ENCODE measurements at regions not wholly inside any gene's neighbourhood (a gene's known extent, or its start where the extent isn't known, plus 50 kb on each side); places are given as distances from the start of the nearest gene placed in this dataset.

DNA sequence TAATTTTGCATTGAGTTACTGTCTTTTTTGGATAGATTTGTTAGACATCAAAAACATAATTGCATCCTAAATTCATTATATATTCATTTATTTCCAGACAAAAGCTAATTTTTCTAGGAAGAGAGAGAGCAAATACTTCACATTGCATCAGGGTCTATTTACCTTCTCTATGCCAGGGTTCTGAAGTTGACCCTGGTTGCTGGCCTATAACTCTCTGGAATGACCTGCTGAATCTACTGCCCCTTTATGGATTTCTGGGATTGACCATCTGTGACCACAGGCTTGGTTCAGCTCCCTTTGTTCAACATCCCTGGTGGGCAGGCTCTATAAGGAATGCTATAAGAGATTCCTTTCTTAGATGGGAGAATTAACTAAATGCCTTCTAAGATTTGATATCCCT, 414.8 kb upstream of the STXBP6 start:
- no peaks in the 10 kb centered on the region for H3K9me3 ChIP-seq (replicated peaks; ENCODE audit: control insufficient read depth, insufficient read depth, low read depth, low read length)

GRCh38 chr14:25464078-25464477, 414.1 kb upstream of the STXBP6 start:
- H3K9me3 ChIP-seq (replicated peaks; ENCODE audit: control insufficient read depth, insufficient read depth, low read depth, low read length) = no peaks in the 10 kb centered on the region
- H3K27me3 ChIP-seq (ENCODE audit: control insufficient read depth in 2 of 2, insufficient read depth in 2 of 2, low read length in 2 of 2) = no peaks in the 10 kb centered on the region
- no TSS peak for BruUV-seq (replicated peaks)
- POLR2A ChIA-PET = interaction anchor here (0.6 kb wide), 1 partner anchor 83 kb away, joined by 3 read pairs; no protein-coding TSS in a partner anchor
- TF ChIP-seq SIRT6 (IDR thresholded peaks at IDR 0.05; ENCODE audit: low read depth, low read length) (no peak), HCFC1 (IDR thresholded peaks at IDR 0.05; ENCODE audit: low read depth, low read length) (no peak), ZNF121 (CRISPR knock-in tag; conservative IDR thresholded peaks at IDR 0.05) (no peak), ADNP (tag; IDR thresholded peaks at IDR 0.05) (no peak)
- TF ChIP-seq, protein P1, sequence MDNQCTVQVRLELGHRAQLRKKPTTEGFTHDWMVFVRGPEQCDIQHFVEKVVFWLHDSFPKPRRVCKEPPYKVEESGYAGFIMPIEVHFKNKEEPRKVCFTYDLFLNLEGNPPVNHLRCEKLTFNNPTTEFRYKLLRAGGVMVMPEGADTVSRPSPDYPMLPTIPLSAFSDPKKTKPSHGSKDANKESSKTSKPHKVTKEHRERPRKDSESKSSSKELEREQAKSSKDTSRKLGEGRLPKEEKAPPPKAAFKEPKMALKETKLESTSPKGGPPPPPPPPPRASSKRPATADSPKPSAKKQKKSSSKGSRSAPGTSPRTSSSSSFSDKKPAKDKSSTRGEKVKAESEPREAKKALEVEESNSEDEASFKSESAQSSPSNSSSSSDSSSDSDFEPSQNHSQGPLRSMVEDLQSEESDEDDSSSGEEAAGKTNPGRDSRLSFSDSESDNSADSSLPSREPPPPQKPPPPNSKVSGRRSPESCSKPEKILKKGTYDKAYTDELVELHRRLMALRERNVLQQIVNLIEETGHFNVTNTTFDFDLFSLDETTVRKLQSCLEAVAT (IDR thresholded peaks at IDR 0.05) = no peak
- H2AFZ ChIP-seq (ENCODE audit: low read depth, low read length) = no peak overlapping the region
- H3K9me1 ChIP-seq (ENCODE audit: control insufficient read depth, insufficient read depth, low read length) = no peaks in the 10 kb centered on the region
- DNase-seq (ENCODE audit: extremely low read depth in 1 of 4, low spot score in 3 of 4) (no peak), FAIRE-seq (no peak), ATAC-seq (no peak)
- H3K9ac ChIP-seq (ENCODE audit: insufficient read depth in 1 of 2, low read depth in 2 of 2, low read length in 2 of 2) = no peak overlapping the region
- no peak overlapping the region for H3K4me2 ChIP-seq (ENCODE audit: insufficient read depth, low read length)
- no peaks in the 10 kb centered on the region for H4K20me1 ChIP-seq (replicated peaks; ENCODE audit: control insufficient read depth, insufficient read depth, low read length)
- intact Hi-C loops (cut with micrococcal nuclease) = no loop called here
- H3K27ac ChIP-seq (ENCODE audit: extremely low read depth, low read depth, low read length) = no peak overlapping the region
- H3K4me1 ChIP-seq (replicated peaks in 1 of 2; ENCODE audit: control insufficient read depth in 2 of 2, insufficient read depth in 2 of 2, low read length in 2 of 2) = no peaks in the 10 kb centered on the region
- in situ Hi-C loops (cut with MboI) = no loop called here
- no peaks in the 10 kb centered on the region for H3K36me3 ChIP-seq (ENCODE audit: control insufficient read depth, insufficient read depth, low read length)
- CTCF ChIA-PET (ENCODE audit: low intra/inter-chr PET ratio) = no interaction called here
- H3K79me2 ChIP-seq (ENCODE audit: control insufficient read depth, insufficient read depth, low read length) = no peaks in the 10 kb centered on the region
- no peak overlapping the region for H3K4me3 ChIP-seq

More for the DNA sequence above, 414.8 kb upstream of the STXBP6 start:
- Histone ChIP-seq H3K9ac (ENCODE audit: insufficient read depth in 1 of 2, low read depth in 2 of 2, low read length in 2 of 2) (no peak overlapping the region), H3K4me2 (ENCODE audit: insufficient read depth, low read length) (no peak overlapping the region), H3K27me3 (ENCODE audit: control insufficient read depth in 2 of 2, insufficient read depth in 2 of 2, low read length in 2 of 2) (no peaks in the 10 kb centered on the region), H3K79me2 (ENCODE audit: control insufficient read depth, insufficient read depth, low read length) (no peaks in the 10 kb centered on the region), H3K4me3 (no peak overlapping the region), H3K9me1 (ENCODE audit: control insufficient read depth, insufficient read depth, low read length) (no peaks in the 10 kb centered on the region), H3K27ac (ENCODE audit: extremely low read depth, low read depth, low read length) (no peak overlapping the region), H4K20me1 (replicated peaks; ENCODE audit: control insufficient read depth, insufficient read depth, low read length) (no peaks in the 10 kb centered on the region), H2AFZ (ENCODE audit: low read depth, low read length) (no peak overlapping the region), H3K4me1 (replicated peaks in 1 of 2; ENCODE audit: control insufficient read depth in 2 of 2, insufficient read depth in 2 of 2, low read length in 2 of 2) (no peaks in the 10 kb centered on the region), H3K36me3 (ENCODE audit: control insufficient read depth, insufficient read depth, low read length) (no peaks in the 10 kb centered on the region)
- ATAC-seq = no peak
- no peak for FAIRE-seq
- POLR2A ChIA-PET = no interaction called here
- BruUV-seq (replicated peaks) = no TSS peak
- intact Hi-C loops (cut with micrococcal nuclease) (no loop called here), in situ Hi-C loops (cut with MboI) (no loop called here)
- CTCF ChIA-PET (ENCODE audit: low intra/inter-chr PET ratio) = no interaction called here
- TF ChIP-seq RFX7 (CRISPR knock-in tag; IDR thresholded peaks at IDR 0.05) = no peak
- TF ChIP-seq ZNF699 (CRISPR knock-in tag; IDR thresholded peaks at IDR 0.05; ENCODE audit: insufficient replicate concordance) = no peak
- no peak for TF ChIP-seq TOE1 (IDR thresholded peaks at IDR 0.05; ENCODE audit: borderline replicate concordance)
- no peak for TF ChIP-seq TOE1 (CRISPR knock-in tag; IDR thresholded peaks at IDR 0.05; ENCODE audit: borderline replicate concordance, low read depth)
- no peak for DNase-seq (ENCODE audit: extremely low read depth in 1 of 4, low spot score in 3 of 4)

Measured in K562 (cell line).